A673 (cell line): ENCODE measurements at regions not wholly inside any gene's neighbourhood (a gene's known extent, or its start where the extent isn't known, plus 50 kb on each side); places are given as distances from the start of the nearest gene placed in this dataset.
"Not testable (repeated sequence)": the region's sequence is repeated elsewhere in the genome, so short reads cannot be mapped to it uniquely, and the experiment has no call there.

ENCODE experiments used
- EZH2 ChIP-seq: fragments of 200-600 bp; sonication (generic); IDR thresholded peaks from 2 replicates; pipeline ENCODE4 v1.6.1; 2017; ENCODE audit warnings: borderline replicate concordance, low read depth, mild to moderate bottlenecking, mixed read lengths, antibody characterized with exemption, low read length; ENCODE audit not compliant: poor library complexity, severe bottlenecking
- TF ChIP-seq, protein P1 (sequence below): fragments of 300-800, 200-600 bp; sonication (generic); conservative IDR thresholded peaks from 2 replicates; pipeline ENCODE4 v1.5.1; 2017; ENCODE audit warnings: low read depth, mild to moderate bottlenecking, antibody characterized with exemption, low read length, moderate library complexity, mixed read lengths

DNA sequence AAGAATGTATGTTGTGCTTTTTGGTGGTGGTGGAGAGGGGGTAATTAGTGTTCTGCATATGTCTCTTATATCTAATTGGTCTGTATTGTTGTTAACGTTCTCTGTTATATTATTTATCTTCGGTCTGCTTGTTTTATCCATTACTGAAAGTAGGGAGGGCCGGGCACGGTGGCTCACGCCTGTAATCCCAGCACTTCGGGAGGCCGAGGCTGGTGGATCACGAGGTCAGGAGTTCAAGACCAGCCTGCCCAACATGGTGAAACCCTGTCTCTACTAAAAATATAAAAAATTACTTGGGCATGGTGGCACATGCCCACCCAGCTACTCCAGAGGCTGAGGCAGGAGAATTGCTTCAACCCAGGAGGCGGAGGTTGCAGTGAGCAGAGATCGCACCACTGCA is 2672.1 kb downstream of the PCDH9 start:
- not testable (repeated sequence) for TF ChIP-seq EZH2
- TF ChIP-seq, protein P1, sequence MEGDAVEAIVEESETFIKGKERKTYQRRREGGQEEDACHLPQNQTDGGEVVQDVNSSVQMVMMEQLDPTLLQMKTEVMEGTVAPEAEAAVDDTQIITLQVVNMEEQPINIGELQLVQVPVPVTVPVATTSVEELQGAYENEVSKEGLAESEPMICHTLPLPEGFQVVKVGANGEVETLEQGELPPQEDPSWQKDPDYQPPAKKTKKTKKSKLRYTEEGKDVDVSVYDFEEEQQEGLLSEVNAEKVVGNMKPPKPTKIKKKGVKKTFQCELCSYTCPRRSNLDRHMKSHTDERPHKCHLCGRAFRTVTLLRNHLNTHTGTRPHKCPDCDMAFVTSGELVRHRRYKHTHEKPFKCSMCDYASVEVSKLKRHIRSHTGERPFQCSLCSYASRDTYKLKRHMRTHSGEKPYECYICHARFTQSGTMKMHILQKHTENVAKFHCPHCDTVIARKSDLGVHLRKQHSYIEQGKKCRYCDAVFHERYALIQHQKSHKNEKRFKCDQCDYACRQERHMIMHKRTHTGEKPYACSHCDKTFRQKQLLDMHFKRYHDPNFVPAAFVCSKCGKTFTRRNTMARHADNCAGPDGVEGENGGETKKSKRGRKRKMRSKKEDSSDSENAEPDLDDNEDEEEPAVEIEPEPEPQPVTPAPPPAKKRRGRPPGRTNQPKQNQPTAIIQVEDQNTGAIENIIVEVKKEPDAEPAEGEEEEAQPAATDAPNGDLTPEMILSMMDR = not testable (repeated sequence)
